H9 (cell line): ENCODE measurements at regions not wholly inside any gene's neighbourhood (a gene's known extent, or its start where the extent isn't known, plus 50 kb on each side); places are given as distances from the start of the nearest gene placed in this dataset.

Experiments used
- DNase-seq: peaks from one replicate; pipeline ENCODE4 v3.0.0-alpha.2; 2017
- H2AFZ ChIP-seq: one replicate; pipeline ENCODE4 v1.6.1; 2013; ENCODE audit warnings: mild to moderate bottlenecking, low read length, control low read depth, moderate library complexity
- H2AK5ac ChIP-seq: 2 replicates; pipeline ENCODE4 v1.6.1; 2013; ENCODE audit warnings: low read length, control low read depth, mixed read lengths; ENCODE audit not compliant: insufficient read length
- H2BK120ac ChIP-seq: one replicate; pipeline ENCODE4 v1.6.1; 2013; ENCODE audit warnings: low read depth, mild to moderate bottlenecking, low read length, control low read depth, inconsistent platforms; ENCODE audit not compliant: poor library complexity, severe bottlenecking
- H2BK12ac ChIP-seq: 2 replicates; pipeline ENCODE4 v1.6.1; 2013; ENCODE audit warnings: low read length, control low read depth, mixed read lengths, low read depth; ENCODE audit not compliant: insufficient read length
- H2BK15ac ChIP-seq: 2 replicates; pipeline ENCODE4 v1.6.1; 2013; ENCODE audit warnings: low read depth, low read length, control low read depth
- H2BK20ac ChIP-seq: one replicate; pipeline ENCODE4 v1.6.1; 2013; ENCODE audit warnings: low read depth, mild to moderate bottlenecking, low read length, control low read depth, inconsistent platforms; ENCODE audit not compliant: poor library complexity, severe bottlenecking
- H2BK5ac ChIP-seq: 2 replicates; pipeline ENCODE4 v1.6.1; 2013; ENCODE audit warnings: low read length, control low read depth, mixed read lengths; ENCODE audit not compliant: insufficient read length
- H3K14ac ChIP-seq: 2 replicates; pipeline ENCODE4 v1.6.1; 2013; ENCODE audit warnings: low read length, control low read depth; ENCODE audit not compliant: insufficient read depth
- H3K18ac ChIP-seq: 2 replicates; pipeline ENCODE4 v1.6.1; 2013; ENCODE audit warnings: low read depth, mild to moderate bottlenecking, mixed read lengths, low read length, control low read depth; ENCODE audit not compliant: insufficient read length
- H3K23ac ChIP-seq: 2 replicates; pipeline ENCODE4 v1.6.1; 2013; ENCODE audit warnings: low read length, control low read depth, mixed read lengths, low read depth; ENCODE audit not compliant: insufficient read length
- H3K23me2 ChIP-seq: 2 replicates; pipeline ENCODE4 v1.6.1; 2013; ENCODE audit warnings: low read depth, mild to moderate bottlenecking, mixed read lengths, low read length, control low read depth; ENCODE audit not compliant: insufficient read length, poor library complexity, severe bottlenecking
- H3K27ac ChIP-seq: 2 replicates; pipeline ENCODE4 v1.5.1; 2013; ENCODE audit warnings: low read length, control low read depth, mixed read lengths, low read depth; ENCODE audit not compliant: insufficient read length
- H3K27me3 ChIP-seq: 2 replicates; pipeline ENCODE4 v1.6.1; 2013; ENCODE audit warnings: low read length, control low read depth, inconsistent platforms; ENCODE audit not compliant: insufficient read depth
- H3K4ac ChIP-seq: 2 replicates; pipeline ENCODE4 v1.6.1; 2013; ENCODE audit warnings: low read depth, mild to moderate bottlenecking, control low read depth, inconsistent platforms, low read length, moderate library complexity
- H3K4me1 ChIP-seq: 2 replicates; pipeline ENCODE4 v1.6.1; 2013; ENCODE audit warnings: low read length, control low read depth, inconsistent platforms; ENCODE audit not compliant: insufficient read depth
- H3K4me2 ChIP-seq: 2 replicates; pipeline ENCODE4 v1.6.1; 2013; ENCODE audit warnings: low read length, control low read depth, mixed read lengths; ENCODE audit not compliant: insufficient read length, insufficient read depth
- H3K56ac ChIP-seq: 2 replicates; pipeline ENCODE4 v1.6.1; 2013; ENCODE audit warnings: low read depth, mild to moderate bottlenecking, mixed read lengths, low read length, control low read depth; ENCODE audit not compliant: insufficient read length
- H3K79me1 ChIP-seq: 2 replicates; pipeline ENCODE4 v1.6.1; 2013; ENCODE audit warnings: low read depth, mild to moderate bottlenecking, moderate library complexity, low read length, control low read depth, inconsistent platforms; ENCODE audit not compliant: insufficient read depth, poor library complexity, severe bottlenecking
- H3K79me2 ChIP-seq: 2 replicates; pipeline ENCODE4 v1.6.1; 2013; ENCODE audit warnings: low read length, control low read depth, inconsistent platforms; ENCODE audit not compliant: insufficient read depth
- H3K9ac ChIP-seq: 2 replicates; pipeline ENCODE4 v1.6.1; 2013; ENCODE audit warnings: low read length, control low read depth, mixed read lengths; ENCODE audit not compliant: insufficient read length; ENCODE audit errors: extremely low read depth
- H3K9me3 ChIP-seq: one replicate; pipeline ENCODE4 v1.6.1; 2013; ENCODE audit warnings: low read depth, low read length, inconsistent platforms; ENCODE audit not compliant: control insufficient read depth
- H3T11ph ChIP-seq: one replicate; pipeline ENCODE4 v1.6.1; 2013; ENCODE audit warnings: mild to moderate bottlenecking, low read length, control low read depth, inconsistent platforms
- H4K20me1 ChIP-seq: one replicate; pipeline ENCODE4 v1.6.1; 2013; ENCODE audit not compliant: control insufficient read depth, insufficient read length, insufficient read depth
- H4K5ac ChIP-seq: 2 replicates; pipeline ENCODE4 v1.6.1; 2013; ENCODE audit warnings: low read depth, mild to moderate bottlenecking, mixed read lengths, low read length, control low read depth; ENCODE audit not compliant: insufficient read length
- H4K8ac ChIP-seq: replicated peaks from 2 replicates; pipeline ENCODE4 v1.6.1; 2013; ENCODE audit warnings: low read length, control low read depth, mixed read lengths, low read depth; ENCODE audit not compliant: insufficient read length
- H4K91ac ChIP-seq: 2 replicates; pipeline ENCODE4 v1.6.1; 2013; ENCODE audit warnings: low read depth, mild to moderate bottlenecking, moderate library complexity, mixed read lengths, low read length, control low read depth; ENCODE audit not compliant: insufficient read length
- H3K27ac Mint-ChIP-seq, 3 experiments: 2 replicates in 2 of 3; 3 replicates in 1 of 3; pipeline ENCODE4 v1.8.0; 2020 to 2021; ENCODE audit warnings: mixed read lengths in 3 of 3, mild to moderate bottlenecking in 1 of 3, moderate library complexity in 1 of 3
- H3K27me3 Mint-ChIP-seq: 2 replicates; pipeline ENCODE4 v1.8.0; 2021; ENCODE audit warnings: low read depth, mild to moderate bottlenecking, moderate library complexity, mixed read lengths
- H3K36me3 Mint-ChIP-seq, 3 experiments: 2 replicates in 2 of 3; 3 replicates in 1 of 3; pipeline ENCODE4 v1.8.0; 2020 to 2021; ENCODE audit warnings: low read depth in 3 of 3, mixed read lengths in 3 of 3; ENCODE audit not compliant: insufficient read depth in 1 of 3
- H3K4me1 Mint-ChIP-seq, 2 experiments: 2 replicates each; pipeline ENCODE4 v1.8.0; 2020; ENCODE audit warnings: mixed read lengths in 2 of 2
- H3K4me3 Mint-ChIP-seq, 2 experiments: 2 replicates in 1 of 2; 3 replicates in 1 of 2; pipeline ENCODE4 v1.8.0; 2020 to 2021; ENCODE audit warnings: mild to moderate bottlenecking in 2 of 2, mixed read lengths in 2 of 2, moderate library complexity in 1 of 2
- H3K9me3 Mint-ChIP-seq, 2 experiments: 2 replicates in 1 of 2; 3 replicates in 1 of 2; pipeline ENCODE4 v1.8.0; 2020; ENCODE audit warnings: mild to moderate bottlenecking in 2 of 2, mixed read lengths in 2 of 2, moderate library complexity in 1 of 2
- WGBS: extraction: QIAGEN DNeasy Blood & Tissue Kit; methylation state at CpG from one replicate; pipeline ENCODE4 v1.1.7; 2013; ENCODE audit warnings: missing lambda C conversion rate, low lambda C conversion rate, mixed read lengths; ENCODE audit not compliant: insufficient read length; ENCODE audit errors: extremely low coverage; 5-methylcytosine and 5-hydroxymethylcytosine counted together
- TF ChIP-seq, protein P1 (sequence below): fragments of 200-600 bp; sonication (generic); conservative IDR thresholded peaks from 3 replicates; pipeline ENCODE4 v1.8.0; 2021; ENCODE audit warnings: antibody characterized with exemption, mild to moderate bottlenecking

DNA sequence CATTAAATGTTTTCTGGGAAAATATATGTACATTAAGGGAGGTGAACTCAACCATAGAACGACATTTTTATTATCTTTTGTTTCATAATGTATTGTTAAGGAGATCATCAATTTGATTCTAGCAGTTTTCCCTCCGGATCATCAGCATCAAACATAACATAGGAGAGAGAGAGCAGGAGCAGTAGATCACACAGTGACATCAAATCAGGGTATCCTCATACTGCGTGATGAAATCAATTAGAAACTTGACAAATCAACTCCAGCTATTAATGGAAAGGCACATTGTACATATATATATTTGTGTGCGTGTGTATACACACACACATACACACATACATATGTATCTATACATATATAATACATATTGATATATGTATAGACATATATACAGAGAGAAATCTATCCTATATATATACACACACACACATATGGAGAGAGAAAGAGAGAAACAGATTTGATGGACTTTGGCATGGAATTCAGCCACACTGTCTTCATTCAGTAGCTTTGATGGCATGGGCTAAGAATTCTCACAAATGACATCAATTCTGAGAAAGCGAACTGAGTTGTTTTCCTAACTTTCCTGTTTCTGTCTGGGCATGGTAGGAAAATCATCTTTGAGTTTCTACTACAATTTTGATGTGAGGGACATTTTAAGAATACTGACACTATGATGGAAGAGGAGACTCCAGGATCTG is 1302.8 kb upstream of the SEL1L start:
- H2BK12ac ChIP-seq, result no peak overlapping the region
- H4K20me1 ChIP-seq, result no peaks in the 10 kb centered on the region
- H3K4me1 ChIP-seq, result no peaks in the 10 kb centered on the region
- H4K5ac ChIP-seq, result no peak overlapping the region
- no peaks in the 10 kb centered on the region for H3K23me2 ChIP-seq
- Mint-ChIP-seq H3K4me1 (no peaks in the 10 kb centered on the region), H3K36me3 (no peaks in the 10 kb centered on the region), H3K4me3 (no peak overlapping the region), H3K9me3 (no peaks in the 10 kb centered on the region), H3K27ac (no peak overlapping the region), H3K27me3 (no peaks in the 10 kb centered on the region)
- H3K27me3 ChIP-seq, result no peaks in the 10 kb centered on the region
- H3K14ac ChIP-seq, result no peak overlapping the region
- no peak overlapping the region for H3K4me2 ChIP-seq
- TF ChIP-seq, protein P1, sequence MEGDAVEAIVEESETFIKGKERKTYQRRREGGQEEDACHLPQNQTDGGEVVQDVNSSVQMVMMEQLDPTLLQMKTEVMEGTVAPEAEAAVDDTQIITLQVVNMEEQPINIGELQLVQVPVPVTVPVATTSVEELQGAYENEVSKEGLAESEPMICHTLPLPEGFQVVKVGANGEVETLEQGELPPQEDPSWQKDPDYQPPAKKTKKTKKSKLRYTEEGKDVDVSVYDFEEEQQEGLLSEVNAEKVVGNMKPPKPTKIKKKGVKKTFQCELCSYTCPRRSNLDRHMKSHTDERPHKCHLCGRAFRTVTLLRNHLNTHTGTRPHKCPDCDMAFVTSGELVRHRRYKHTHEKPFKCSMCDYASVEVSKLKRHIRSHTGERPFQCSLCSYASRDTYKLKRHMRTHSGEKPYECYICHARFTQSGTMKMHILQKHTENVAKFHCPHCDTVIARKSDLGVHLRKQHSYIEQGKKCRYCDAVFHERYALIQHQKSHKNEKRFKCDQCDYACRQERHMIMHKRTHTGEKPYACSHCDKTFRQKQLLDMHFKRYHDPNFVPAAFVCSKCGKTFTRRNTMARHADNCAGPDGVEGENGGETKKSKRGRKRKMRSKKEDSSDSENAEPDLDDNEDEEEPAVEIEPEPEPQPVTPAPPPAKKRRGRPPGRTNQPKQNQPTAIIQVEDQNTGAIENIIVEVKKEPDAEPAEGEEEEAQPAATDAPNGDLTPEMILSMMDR, result no peak
- H2BK120ac ChIP-seq, result no peak overlapping the region
- no peaks in the 10 kb centered on the region for H3K9me3 ChIP-seq
- no peak for DNase-seq
- H3K79me2 ChIP-seq, result no peaks in the 10 kb centered on the region
- H3K56ac ChIP-seq, result no peak overlapping the region
- no peaks in the 10 kb centered on the region for H3K79me1 ChIP-seq
- no peak overlapping the region for H2BK5ac ChIP-seq
- no peak overlapping the region for H2BK20ac ChIP-seq
- no peak overlapping the region for H4K8ac ChIP-seq
- no peak overlapping the region for H3K27ac ChIP-seq
- no peak overlapping the region for H2AK5ac ChIP-seq
- H3T11ph ChIP-seq, result no peak overlapping the region
- H2BK15ac ChIP-seq, result no peak overlapping the region
- H4K91ac ChIP-seq, result no peak overlapping the region
- no peak overlapping the region for H3K23ac ChIP-seq
- no CpG with 5 or more reads among the region's 5 CpGs for WGBS
- H3K4ac ChIP-seq, result no peak overlapping the region
- H2AFZ ChIP-seq, result no peak overlapping the region
- no peak overlapping the region for H3K18ac ChIP-seq
- no peak overlapping the region for H3K9ac ChIP-seq
